ENCODE measurements at regions not wholly inside any gene's neighbourhood (a gene's known extent, or its start where the extent isn't known, plus 50 kb on each side); places are given as distances from the start of the nearest gene placed in this dataset.

DNA sequence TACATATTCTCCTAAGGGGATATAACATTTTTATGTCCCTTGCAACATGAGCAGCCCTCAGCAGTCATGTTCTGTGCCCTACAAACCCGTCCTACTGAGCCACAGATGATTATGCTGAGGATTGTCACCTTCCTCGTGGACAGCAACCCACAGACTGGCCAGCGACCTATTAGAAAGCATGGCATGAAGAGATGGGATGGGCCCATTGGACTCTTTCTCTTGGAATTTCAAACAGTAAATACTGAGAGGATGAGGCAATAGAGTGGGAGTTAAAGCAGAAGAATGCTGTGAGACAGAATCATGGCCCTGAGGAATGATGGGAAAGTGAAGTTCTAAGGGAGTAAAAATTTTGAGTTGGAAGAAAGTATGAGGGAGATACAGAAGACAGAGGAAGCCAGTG lies 149.9 kb upstream of the BTG1 start:
- DNase-seq, result no peak

DNA sequence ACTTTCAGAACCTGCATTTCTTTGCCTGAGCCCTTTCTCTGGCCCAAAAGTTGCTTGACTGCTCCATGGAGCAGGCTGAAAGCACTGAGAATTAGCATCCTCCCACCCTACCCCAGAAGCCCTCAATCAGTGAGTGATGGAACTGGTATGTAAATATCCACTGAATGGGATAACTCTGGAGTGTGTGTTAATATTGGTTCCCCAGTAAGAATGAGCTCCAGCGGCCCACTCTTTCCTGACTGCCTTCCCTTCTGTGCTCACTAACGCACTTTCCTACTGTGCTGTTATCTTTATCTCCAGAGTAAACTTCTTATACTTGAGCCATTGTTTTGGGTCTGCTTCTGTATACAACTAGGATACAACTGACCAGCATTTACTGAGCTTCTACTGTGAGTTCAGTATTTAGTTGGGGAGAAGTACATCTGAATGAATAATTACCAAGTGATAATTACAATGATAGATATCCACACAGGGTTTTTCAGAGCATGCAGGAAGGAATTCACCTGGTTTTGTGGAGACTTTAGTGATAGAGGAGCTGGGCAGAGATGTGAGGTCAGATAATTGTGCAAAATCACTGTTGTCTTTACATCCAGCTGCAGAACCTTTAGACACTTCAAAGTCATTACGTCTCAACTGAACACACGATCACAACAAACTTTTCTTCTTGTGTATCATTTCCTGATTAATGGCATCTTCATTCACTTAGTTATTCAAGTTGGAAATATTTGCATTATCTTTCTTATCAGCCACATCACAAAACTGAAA lies 149.2 kb upstream of the BTG1 start:
- no peak for DNase-seq

DNA sequence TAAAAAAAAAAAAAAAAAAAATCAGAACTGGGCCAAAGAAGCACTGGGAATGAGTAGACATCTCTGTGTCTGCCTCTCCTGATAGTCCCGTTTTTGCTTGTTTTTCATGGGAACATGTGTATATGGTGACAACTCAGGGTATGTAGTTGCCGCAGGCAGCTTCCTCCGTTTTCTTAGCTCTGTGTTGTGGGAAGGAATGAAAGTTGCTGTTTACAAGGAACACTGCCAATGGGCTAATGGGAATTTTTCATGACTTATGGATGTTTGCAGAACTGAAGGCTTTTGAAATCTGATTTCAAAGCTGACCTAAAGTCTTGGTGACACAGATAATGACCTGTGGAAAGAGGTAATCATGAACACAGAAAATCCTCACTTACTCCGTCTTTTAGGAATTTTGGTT lies 146.4 kb upstream of the BTG1 start:
- no peak for DNase-seq

DNA sequence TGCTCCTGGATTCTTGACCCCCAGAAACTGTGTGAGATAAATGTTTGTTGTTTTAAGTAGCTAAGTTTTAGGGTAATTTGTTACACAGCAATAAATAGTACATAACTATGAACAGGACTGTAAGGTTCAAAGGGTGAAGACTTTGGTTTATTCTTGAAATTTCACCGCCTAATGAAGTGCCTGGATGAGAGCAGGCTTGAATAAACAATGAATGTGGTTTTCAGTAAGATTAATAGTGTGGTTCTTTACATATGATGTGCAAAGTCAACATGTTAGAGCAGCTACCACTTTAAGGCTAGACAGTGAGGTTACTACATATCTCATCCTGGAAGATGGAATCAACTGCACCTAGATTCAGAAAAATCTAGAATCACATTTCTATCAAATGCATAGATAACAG lies 145.2 kb upstream of the BTG1 start:
- no peak for DNase-seq

DNA sequence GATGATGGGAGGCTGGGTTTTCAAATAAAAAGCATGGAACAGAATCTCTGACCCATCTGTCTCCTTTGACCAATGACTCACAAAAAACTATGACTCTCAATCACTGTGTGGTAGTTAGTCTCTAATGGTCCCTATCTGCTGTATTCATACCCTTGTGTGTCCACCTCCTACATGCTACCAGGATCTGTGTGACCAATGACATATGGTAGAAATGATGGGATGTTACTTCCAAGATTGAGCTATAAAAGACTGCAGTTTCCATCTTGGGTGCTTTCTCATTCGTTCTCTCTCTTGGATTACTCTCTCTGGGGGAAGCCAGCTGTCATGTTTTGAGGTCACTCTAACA lies 144.7 kb upstream of the BTG1 start:
- DNase-seq, result no peak

DNA sequence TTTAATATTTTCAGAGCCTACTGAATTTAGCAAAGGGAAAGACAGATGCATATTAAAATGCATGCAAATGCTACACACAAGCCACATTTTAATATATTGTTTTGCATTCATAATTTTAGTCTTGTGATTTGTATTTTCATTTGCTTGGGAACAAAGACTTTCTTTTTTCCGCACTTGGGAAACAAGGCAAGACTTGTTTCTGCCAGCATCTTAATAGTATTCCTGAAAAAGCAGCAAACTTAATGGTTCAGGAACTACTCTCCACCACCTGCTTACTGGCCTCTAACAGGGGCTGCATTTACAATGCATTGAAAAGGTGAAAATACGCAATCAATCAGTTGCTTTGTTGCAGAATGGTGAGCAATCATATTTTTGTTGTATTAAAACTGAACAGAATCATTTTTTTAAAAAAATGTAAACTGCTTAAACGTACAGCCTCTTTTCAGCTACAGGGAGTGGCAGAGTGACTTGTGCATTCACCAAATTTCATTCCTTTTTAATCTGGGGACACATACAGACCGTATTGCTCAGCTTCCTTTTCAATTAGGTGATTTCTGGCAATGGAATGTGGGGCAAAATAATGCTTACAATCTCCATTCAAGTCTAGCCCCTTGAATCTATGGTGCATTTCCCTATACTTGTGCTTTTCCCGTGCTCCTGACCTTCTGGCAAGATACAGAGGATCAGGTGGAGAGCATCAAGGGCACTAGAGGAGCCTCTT lies 144.1 kb upstream of the BTG1 start:
- DNase-seq, result no peak

DNA sequence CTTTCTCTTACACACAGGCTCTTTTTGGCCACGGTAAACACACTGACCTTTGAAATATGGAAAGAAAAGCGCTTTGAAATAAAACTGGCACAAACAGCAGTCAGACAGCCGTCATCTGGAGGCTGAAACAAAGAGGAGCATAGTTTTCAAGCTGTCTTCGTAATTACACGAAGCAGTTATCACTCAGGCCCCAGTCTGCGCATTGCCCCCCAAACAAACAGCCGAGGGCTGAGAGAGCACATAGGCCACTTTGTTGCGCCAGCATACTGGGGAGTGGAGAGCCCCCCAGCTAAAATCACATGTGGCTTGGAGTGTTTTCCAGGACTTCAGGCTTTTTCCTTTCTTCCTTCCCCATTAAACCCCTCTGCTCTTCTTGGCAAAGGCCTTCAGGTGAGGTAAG lies 142.9 kb upstream of the BTG1 start:
- no peak for DNase-seq

DNA sequence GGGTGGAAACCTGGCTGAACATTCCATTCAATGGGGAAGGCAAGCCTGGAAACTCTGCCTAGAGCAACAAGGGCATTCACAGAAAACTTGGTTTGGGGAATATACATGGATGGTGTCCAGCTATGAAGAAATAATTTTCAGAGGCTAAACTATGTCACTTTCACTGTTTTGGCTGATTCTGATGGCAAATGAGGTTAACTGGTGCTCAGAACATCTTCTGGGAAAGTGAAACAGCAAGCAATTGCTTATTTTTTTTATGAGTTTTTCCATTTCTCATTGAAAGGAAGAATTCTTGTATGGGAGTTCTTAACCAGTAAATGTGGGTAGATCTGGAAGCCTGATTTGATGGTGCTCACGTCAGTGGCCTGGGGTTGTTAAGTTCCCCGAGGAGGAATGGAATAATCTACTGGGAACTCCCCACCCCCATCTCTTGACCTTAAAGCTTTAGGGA lies 132.8 kb upstream of the BTG1 start:
- DNase-seq, result no peak

DNA sequence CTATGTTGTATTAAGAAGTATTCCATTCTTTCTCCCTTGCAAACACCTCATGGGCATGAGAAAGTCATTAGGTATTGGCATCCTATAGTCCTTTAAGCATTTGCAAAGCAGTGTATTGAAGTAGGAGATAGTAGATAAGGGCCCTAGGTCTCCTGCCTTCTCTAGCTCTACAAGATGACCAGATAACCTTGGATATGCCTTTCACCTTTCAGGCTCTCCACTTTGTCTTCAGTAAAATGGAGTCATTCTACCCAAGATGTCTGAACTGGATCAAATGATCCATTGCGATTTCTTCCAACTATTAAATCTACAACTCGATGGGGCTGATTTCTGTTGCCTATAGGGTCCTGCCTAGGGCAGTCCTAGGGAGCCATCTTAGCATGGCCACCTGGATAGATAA lies 132.1 kb upstream of the BTG1 start:
- no peak for DNase-seq

DNA sequence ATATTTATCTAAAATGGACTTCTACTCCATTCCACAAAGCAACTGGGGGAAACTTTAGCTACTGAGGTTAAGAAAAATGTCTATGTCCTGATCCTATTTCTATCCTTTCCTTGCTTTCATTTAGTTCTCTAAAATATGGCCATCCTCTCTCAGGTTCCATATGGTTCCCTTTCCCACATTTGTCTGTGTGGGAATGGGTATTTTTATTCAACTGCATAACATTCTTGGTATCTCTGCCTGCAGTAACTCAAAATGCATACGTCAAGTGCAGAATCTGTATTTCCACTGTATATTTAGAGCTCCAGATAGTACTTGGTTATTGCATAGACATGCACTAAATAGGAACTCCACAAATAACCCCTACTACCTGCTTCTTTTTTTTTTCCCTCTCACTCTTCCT lies 130.6 kb upstream of the BTG1 start:
- DNase-seq, result no peak

DNA sequence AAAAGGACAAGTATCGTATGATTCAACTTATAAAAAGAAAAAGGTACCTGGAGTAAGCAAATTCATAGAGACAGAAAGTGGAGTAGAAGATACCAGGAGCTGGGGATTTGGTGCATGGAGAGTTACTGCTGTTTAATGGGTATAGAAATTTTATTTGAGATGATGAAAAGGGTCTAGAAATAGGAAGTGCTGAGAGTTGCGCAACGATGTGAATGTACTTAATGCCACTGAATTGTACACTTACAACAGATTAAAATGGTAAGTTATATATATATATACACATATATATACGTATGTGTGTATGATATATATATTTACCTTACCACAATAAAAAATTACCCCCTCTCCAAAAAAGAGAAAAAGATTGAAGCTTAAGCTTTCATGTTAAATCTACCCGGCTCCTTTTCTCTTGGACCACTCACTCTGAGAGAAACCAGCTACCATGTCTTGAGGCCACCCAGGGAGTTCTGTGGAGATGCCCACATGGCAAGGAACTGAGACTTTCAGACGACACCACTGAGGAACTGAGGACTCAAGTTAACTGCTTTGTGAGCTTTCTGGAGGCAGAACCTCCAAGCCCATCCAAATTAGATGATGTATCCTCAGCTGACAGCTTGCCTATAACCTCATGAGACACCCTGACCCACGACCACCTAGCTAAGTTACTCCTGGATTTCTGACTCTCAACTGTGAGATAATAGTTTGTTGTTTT lies 130.0 kb upstream of the BTG1 start:
- DNase-seq, result no peak

DNA sequence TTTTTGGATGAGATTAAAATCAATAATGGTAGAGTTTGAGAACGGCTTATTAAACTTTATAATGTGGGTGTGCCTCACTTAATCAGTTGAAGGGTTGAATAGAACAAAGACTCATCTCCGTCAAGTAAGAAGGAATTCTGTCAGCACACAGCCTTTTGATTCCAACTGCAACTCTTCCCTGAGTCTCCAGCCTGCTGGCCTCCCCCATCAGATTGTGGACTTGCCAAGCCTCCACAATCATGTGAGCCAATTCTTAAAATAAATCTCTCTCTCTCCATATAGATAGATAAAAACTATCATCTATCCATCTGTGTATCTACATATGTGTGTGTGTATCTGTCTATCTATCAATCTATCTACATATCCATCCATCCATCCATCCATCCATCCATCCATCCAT lies 127.4 kb upstream of the BTG1 start:
- no peak for DNase-seq

DNA sequence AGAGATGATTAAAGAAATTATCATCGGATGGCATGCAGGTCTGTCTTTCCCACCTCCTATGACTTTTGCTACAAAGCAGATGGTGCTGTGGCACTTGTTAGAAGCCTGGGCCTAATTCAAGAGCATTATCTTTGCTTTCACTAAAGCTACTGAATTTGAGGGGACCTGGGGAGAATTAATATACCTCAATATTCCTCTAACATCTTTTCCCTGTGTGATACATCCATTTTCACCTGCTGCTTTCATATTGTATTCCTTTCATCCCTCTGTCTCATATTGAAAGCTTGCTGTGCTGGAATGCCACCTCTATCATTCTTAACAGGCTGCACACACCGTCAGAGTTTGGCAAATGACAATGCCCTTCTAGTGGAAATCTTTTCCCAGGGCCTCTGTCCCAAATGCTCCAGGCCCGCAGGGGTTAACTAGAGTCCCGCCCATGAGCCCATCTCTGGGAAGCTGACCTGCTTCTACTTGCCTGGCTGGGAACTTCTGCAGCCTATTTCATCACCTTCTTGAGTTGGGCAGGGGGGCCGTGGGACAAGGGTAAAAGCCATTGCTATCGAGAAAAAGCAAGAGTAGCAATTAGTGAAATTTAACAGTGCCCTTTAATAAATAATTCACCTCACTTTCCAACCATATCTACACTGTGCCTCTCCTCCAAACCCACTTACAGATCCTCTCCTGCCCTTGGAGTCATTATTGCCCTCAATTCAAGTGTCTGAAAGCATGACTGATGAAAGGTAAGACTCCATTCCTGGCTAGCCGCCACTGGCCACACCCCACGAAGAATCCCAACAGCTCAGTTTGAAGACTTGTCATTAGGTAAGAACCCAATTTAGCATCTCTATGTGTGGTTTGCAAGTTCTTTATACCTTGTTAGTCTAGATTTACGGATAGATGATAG lies 126.7 kb upstream of the BTG1 start:
- DNase-seq, result no peak

DNA sequence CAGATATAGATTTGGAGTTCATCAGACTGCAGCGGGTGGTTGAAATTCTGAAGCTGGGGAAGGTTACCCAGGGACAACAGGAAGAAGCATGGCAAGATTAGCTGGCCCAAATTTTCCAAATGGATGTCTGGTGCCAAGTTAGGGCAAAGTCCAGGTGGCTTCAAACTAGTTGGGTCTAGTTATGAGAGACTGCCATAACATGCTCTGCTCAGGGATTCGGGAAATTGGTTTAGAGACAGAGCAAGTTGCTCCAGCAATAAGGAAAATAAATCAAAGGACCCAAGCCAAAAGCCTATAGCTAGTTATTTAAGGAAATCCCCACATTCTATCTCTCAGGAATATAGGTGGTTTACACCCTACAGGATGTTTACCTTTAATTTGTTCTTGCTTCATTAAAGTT lies 125.7 kb upstream of the BTG1 start:
- DNase-seq, result no peak

DNA sequence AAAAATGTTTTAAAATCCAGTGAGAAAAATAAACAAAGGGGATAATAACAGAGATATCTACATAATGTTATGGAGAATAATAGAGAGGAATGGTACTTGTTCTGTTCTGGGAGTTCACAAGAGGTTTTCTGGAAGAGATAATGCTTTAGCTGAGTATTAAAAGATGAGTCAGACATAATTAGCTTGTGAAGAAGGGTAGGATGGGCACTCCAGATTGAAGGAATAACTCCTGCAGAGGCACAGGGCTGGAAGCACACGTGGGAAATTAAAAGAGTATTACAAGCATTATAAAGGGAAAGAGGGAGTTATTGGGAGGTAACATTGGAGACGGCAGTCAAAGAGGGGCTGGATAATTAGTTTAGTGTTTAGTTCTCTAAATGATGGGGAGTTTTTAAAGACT lies 124.9 kb upstream of the BTG1 start:
- DNase-seq, result no peak

DNA sequence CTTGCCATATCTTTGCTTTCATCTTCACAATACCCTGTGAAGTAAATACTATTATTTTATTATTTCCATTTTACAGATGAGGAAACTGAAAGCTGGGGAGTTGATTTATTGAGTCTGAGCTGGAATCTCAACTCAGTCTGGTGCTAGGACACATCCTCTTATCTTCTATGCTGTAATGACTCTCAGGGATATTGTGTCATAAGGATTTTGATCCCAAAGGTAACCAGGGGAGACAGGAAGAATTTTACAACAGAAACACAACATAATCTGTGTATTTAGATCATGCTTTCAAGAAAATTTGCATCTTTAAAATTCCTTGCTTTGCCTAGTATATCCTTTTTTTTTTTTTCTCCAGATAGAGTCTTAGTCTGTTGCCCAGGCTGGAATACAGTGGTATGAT lies 123.3 kb upstream of the BTG1 start:
- DNase-seq, result no peak

DNA sequence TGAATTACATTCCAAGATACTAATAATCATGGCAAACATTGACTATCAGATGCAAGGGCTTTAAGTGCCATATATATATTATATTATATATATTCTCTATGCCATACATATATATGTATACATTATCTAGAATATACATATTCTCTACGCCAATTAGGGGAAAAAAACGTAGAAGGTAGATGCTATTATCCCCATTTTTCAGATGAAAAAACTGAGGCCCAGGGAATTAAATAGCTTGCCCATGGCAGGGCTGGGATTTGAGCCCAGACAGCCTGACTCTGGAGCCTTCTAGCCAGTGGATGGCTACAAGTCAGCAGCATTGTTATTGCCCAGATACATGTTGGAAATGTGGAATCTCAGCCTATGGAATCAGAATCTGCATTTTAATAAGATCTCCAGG lies 116.0 kb upstream of the BTG1 start:
- DNase-seq, result no peak

DNA sequence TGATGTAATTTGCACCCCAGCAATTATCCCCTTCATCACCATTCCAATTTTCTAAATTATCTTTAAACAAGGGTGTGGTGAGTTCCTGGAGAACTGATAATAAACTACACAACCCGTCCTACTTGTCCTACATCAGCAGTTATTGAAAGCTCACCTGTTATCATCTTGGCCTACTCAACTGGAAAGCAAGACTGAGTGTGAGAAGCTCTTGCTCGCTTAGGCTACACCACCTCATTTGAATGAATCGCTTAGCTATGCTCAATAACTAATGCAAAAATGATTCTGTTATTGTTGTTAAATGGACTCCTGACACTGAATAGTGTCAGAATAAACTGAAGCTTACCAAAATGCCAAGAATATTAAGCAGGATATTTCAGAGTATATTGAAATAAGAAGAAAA lies 115.4 kb upstream of the BTG1 start:
- no peak for DNase-seq

DNA sequence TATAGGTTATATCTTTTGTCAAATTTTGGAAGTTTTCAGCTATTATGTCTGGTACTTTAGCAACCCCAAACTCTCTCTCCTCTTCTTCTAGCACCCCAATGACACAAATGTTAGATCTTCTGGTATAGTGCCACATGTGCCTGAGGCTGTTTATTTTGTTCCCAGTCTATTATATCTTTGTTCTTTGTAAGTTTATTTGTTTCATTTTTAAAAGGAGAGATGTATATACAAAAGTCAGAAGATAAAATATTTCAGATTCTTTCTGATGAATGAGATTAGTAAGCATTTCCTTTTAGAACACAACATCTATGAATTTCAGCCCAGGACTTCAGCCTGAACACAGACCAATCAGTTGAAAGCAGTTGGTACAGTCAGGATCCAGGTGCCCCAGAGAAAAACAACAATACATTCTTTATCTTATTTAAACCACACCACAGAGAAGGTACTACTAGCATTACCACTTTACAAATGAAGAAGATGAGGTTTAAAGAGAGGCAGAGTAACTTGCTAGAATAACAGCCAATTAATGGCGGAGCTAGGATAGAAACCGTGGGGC lies 114.1 kb upstream of the BTG1 start:
- no peak for DNase-seq

DNA sequence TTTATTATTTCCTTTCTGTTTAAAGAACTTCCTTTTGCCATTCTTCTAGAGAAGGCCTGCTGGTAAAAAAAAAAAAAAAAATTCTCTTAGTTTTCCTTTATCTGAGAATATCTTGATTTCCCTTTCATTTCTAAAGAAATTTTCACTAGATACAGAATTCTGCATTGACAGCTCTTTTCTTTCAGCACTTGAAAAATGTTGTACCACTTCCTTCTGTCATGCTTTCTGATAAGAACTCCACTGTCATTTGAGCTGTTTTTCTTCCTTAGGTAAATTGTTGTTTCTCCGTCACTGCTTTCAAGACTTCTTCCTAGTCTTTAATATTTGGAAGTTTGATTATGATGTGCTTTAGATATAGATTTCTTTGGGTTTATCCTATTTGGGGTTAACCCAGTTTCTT lies 113.6 kb upstream of the BTG1 start:
- no peak for DNase-seq

DNA sequence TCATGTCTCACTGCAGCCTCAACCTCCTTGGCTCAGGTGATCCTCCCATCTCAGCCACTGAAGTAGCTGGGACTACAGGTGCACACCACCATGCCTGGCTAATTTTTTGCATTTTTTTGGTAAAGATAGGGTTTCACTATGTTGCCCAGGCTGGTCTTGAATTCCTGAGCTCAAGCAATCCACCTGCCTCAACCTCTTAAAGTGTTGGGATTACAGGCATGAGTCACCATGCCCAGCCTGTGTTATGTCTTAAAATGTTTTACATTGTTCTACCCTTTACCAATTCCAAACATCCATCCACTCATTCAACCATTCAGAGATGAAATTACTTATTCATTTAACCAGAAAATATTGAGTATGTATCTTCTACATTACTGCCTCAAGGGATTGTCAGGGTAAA lies 111.6 kb upstream of the BTG1 start:
- DNase-seq, result no peak

DNA sequence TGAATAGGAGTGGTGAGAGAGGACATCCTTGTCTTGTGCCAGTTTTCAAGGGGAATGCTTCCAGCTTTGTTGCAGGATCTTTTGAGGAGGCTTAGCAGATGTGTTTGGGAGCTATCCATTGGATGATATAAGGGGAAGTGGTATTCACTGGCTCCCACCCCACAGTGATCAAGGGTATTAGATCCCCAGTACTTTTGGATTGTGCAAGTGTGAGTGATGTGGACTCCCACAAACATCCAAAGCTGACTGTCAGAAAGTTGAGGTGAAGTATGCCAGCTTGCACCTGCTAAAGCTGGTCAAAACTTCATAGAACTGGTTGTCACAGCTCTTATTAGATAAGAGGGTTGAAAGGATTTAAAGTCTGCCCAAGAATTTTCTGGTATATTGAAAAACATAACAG lies 110.1 kb upstream of the BTG1 start:
- no peak for DNase-seq

DNA sequence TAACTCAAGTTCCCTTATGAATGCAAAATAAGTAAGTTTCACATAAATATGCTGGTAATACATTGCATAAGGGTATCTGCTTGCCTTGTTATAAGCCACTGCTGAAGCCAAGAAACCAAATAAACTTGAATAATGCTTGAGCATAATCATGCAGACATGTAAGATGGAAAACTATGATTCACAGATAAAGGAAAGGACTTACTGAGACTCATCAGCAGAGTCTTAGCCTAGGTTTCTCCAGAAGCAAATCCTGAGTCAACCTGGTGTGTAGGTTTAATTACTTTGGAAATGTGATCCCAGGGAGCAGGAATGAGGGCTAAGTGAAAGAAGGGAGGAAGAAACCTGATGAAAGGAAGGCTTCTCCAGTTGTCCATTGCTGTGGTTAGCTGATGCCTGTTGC lies 107.7 kb upstream of the BTG1 start:
- DNase-seq, result no peak

Measured in NCI-H345 (cell line).